Caco-2 (cell line): ENCODE measurements at regions not wholly inside any gene's neighbourhood (a gene's known extent, or its start where the extent isn't known, plus 50 kb on each side); places are given as distances from the start of the nearest gene placed in this dataset.

ENCODE experiments used
- BruUV-seq: library from RNA; stranded (reverse); fragments of 400-500 nt; replicated peaks from 2 replicates; lab custom pipeline; 2021; lab: Mats Ljungman, UMichigan
- CTCF ChIA-PET: fragments of 300-600 bp; sonication (Branson Sonifier 250); formaldehyde crosslinking; loops from one replicate; lab custom pipeline; 2022; ENCODE audit warnings: antibody characterized with exemption; lab: Charles Lee
- POLR2A ChIA-PET: fragments of 300-600 bp; sonication (Branson Sonifier 250); formaldehyde crosslinking; loops from one replicate; lab custom pipeline; 2022; ENCODE audit warnings: antibody characterized with exemption; lab: Charles Lee
- DNase-seq, 2 experiments: peaks; one replicate each; pipeline versions ENCODE4 v3.0.0 to v3.0.0-alpha.2; 2020 to 2022
- H3K27me3 ChIP-seq: replicated peaks from 2 replicates; pipeline ENCODE4 v1.6.0; 2011; ENCODE audit warnings: low read length; ENCODE audit not compliant: control insufficient read depth, insufficient read depth
- H3K36me3 ChIP-seq: 2 replicates; pipeline ENCODE4 v1.5.1; 2011; ENCODE audit warnings: low read length; ENCODE audit not compliant: control insufficient read depth, insufficient read depth
- H3K4me1 ChIP-seq: fragments of 250-450 bp; sonication (Bioruptor Pico); 2 replicates; pipeline ENCODE4 v1.5.1; 2020; ENCODE audit warnings: mild to moderate bottlenecking
- H3K4me3 ChIP-seq: 2 replicates; pipeline ENCODE4 v1.5.1; 2011; ENCODE audit warnings: low read depth, mild to moderate bottlenecking, control low read depth, low read length
- H3K9me3 ChIP-seq: fragments of 250-450 bp; sonication (Bioruptor Pico); 2 replicates; pipeline ENCODE4 v1.5.1; 2020; ENCODE audit warnings: mild to moderate bottlenecking, moderate library complexity
- H3K27ac Mint-ChIP-seq: one replicate; pipeline ENCODE4 v1.8.0; 2022; ENCODE audit warnings: mixed read lengths; ENCODE audit not compliant: unreplicated experiment
- H3K27me3 Mint-ChIP-seq: one replicate; pipeline ENCODE4 v1.8.0; 2022; ENCODE audit warnings: mixed read lengths; ENCODE audit not compliant: insufficient read depth, unreplicated experiment
- H3K36me3 Mint-ChIP-seq: one replicate; pipeline ENCODE4 v1.8.0; 2022; ENCODE audit warnings: mild to moderate bottlenecking, mixed read lengths; ENCODE audit not compliant: insufficient read depth, unreplicated experiment
- H3K4me1 Mint-ChIP-seq: one replicate; pipeline ENCODE4 v1.8.0; 2022; ENCODE audit warnings: low read depth, mixed read lengths; ENCODE audit not compliant: unreplicated experiment
- H3K4me3 Mint-ChIP-seq: one replicate; pipeline ENCODE4 v1.8.0; 2022; ENCODE audit warnings: mild to moderate bottlenecking, moderate library complexity, mixed read lengths; ENCODE audit not compliant: unreplicated experiment
- H3K9me3 Mint-ChIP-seq: one replicate; pipeline ENCODE4 v1.8.0; 2022; ENCODE audit warnings: mixed read lengths; ENCODE audit not compliant: unreplicated experiment
- CTCF ChIP-seq, 2 experiments: fragments of 200-600 bp in 1 of 2; IDR thresholded peaks; 1 replicate in 1 of 2; 2 replicates in 1 of 2; pipeline versions ENCODE4 v1.5.1 to v1.8.0; 2011 to 2022; ENCODE audit warnings: antibody characterized with exemption in 1 of 2, control low read depth in 1 of 2, inconsistent platforms in 1 of 2, low read depth in 1 of 2, low read length in 1 of 2, mild to moderate bottlenecking in 1 of 2, moderate library complexity in 1 of 2; ENCODE audit not compliant: insufficient read depth in 1 of 2, severe bottlenecking in 1 of 2, unreplicated experiment in 1 of 2
- intact Hi-C: fragments of 100-400 bp; cut with micrococcal nuclease; formaldehyde crosslinking; loops from one replicate; pipeline ENCODE4 v1.10.0; 2022; ENCODE audit not compliant: unreplicated experiment

DNA sequence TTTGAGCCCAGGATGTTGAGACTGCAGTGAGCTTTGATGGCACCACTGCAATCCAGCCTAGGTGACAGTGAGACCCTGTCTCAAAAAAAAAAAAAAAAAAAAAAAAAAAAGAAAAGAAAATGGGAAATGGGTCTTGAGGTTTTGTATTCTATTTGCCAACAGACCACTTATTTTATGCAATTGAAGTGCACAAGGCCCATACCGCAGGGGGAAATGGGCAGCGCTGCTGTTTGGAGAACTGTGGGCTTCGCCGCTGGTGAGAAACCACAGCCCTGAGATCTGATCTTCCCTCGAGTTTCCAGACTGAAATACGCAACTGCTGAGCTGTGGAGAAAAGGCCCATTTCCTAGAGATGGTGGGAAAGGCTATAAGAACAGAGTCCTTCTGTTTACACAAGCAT, 512.0 kb downstream of the TCERG1L start:
- Mint-ChIP-seq H3K27ac (no peak overlapping the region), H3K9me3 (peaks cover 11% of the 10 kb centered on the region), H3K27me3 (no peaks in the 10 kb centered on the region), H3K36me3 (no peaks in the 10 kb centered on the region), H3K4me3 (no peak overlapping the region), H3K4me1 (no peaks in the 10 kb centered on the region)
- H3K36me3 ChIP-seq: no peaks in the 10 kb centered on the region
- TF ChIP-seq CTCF (IDR thresholded peaks at IDR 0.05; ENCODE audit: insufficient read depth in 1 of 2, low read depth in 1 of 2, low read length in 1 of 2, severe bottlenecking in 1 of 2, unreplicated experiment in 1 of 2): no peak
- H3K9me3 ChIP-seq: no peaks in the 10 kb centered on the region; the same call in 1 of the 2 replicates
- H3K27me3 ChIP-seq: no peaks in the 10 kb centered on the region
- intact Hi-C loops: no loop called here
- H3K4me1 ChIP-seq: no peaks in the 10 kb centered on the region
- no peak for DNase-seq
- H3K4me3 ChIP-seq: no peak overlapping the region
- ChIA-PET CTCF (no interaction called here), POLR2A (no interaction called here)
- no TSS peak for BruUV-seq

GRCh38 chr10:130800281-130800680, 511.2 kb downstream of the TCERG1L start:
- no peaks in the 10 kb centered on the region for H3K4me1 Mint-ChIP-seq
- Histone ChIP-seq H3K27me3 (no peaks in the 10 kb centered on the region), H3K4me1 (no peaks in the 10 kb centered on the region), H3K4me3 (no peak overlapping the region), H3K9me3 (no peaks in the 10 kb centered on the region; the same call in 1 of the 2 replicates), H3K36me3 (no peaks in the 10 kb centered on the region)
- H3K27ac Mint-ChIP-seq: no peak overlapping the region
- intact Hi-C loops: no loop called here
- BruUV-seq: no TSS peak
- no peak for DNase-seq
- CTCF ChIA-PET: no interaction called here
- H3K27me3 Mint-ChIP-seq: no peaks in the 10 kb centered on the region
- H3K36me3 Mint-ChIP-seq: no peaks in the 10 kb centered on the region
- no peak for TF ChIP-seq CTCF (IDR thresholded peaks at IDR 0.05; ENCODE audit: insufficient read depth in 1 of 2, low read depth in 1 of 2, low read length in 1 of 2, severe bottlenecking in 1 of 2, unreplicated experiment in 1 of 2)
- H3K9me3 Mint-ChIP-seq: peaks cover 18% of the 10 kb centered on the region
- POLR2A ChIA-PET: no interaction called here
- H3K4me3 Mint-ChIP-seq: no peak overlapping the region

DNA sequence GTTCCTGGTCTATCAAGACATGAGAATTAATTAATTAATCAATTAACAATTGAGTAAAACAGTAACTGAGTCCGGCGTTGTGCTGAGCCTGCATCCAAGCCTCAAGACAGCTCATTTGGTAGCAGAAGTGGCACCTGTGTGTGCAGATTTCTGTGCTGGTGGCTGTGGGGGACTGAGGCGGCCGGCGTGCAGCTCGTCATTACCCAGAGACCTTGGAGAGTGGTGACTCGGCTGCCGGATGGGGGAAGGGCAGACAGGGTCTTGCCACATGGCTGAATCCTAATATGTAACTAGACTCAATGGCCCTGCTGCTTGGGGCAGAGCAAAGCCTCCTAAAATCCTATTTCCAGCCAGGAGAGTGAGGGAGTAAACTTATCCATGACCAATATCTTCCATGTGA, 510.2 kb downstream of the TCERG1L start:
- Histone ChIP-seq H3K36me3 (no peaks in the 10 kb centered on the region), H3K27me3 (no peaks in the 10 kb centered on the region), H3K4me1 (no peaks in the 10 kb centered on the region), H3K9me3 (no peaks in the 10 kb centered on the region; the same call in 1 of the 2 replicates), H3K4me3 (no peak overlapping the region)
- H3K27ac Mint-ChIP-seq: no peak overlapping the region
- intact Hi-C loops: no loop called here
- ChIA-PET POLR2A (no interaction called here), CTCF (no interaction called here)
- H3K4me3 Mint-ChIP-seq: no peak overlapping the region
- no peaks in the 10 kb centered on the region for H3K36me3 Mint-ChIP-seq
- no TSS peak for BruUV-seq
- H3K4me1 Mint-ChIP-seq: no peaks in the 10 kb centered on the region
- H3K27me3 Mint-ChIP-seq: no peaks in the 10 kb centered on the region
- no peak for TF ChIP-seq CTCF (IDR thresholded peaks at IDR 0.05; ENCODE audit: insufficient read depth in 1 of 2, low read depth in 1 of 2, low read length in 1 of 2, severe bottlenecking in 1 of 2, unreplicated experiment in 1 of 2)
- no peak for DNase-seq
- peaks cover 18% of the 10 kb centered on the region for H3K9me3 Mint-ChIP-seq
